GM13977 (cell line): ENCODE measurements at regions not wholly inside any gene's neighbourhood (a gene's known extent, or its start where the extent isn't known, plus 50 kb on each side); places are given as distances from the start of the nearest gene placed in this dataset.

ENCODE experiments used
- DNase-seq: peaks from one replicate; pipeline ENCODE4 v3.0.0; 2012; ENCODE audit warnings: low spot score
- CTCF ChIP-seq: IDR thresholded peaks from 2 replicates; pipeline ENCODE4 v1.5.1; 2012; ENCODE audit warnings: mild to moderate bottlenecking, control low read depth; ENCODE audit not compliant: insufficient read depth; ENCODE audit errors: extremely low read depth, missing control alignments
- in situ Hi-C: fragments of 300-500 bp; cut with MboI; formaldehyde crosslinking; loops from one replicate; pipeline ENCODE4 v1.12.0; 2022; ENCODE audit warnings: low sequenced_read_pairs, low pct_unique_long_range_greater_than_20kb, mixed read lengths, inconsistent platforms; ENCODE audit not compliant: unreplicated experiment

- no peak for DNase-seq
- in situ Hi-C loops: no loop called here
- no peak for TF ChIP-seq CTCF
These were observed 434.1 kb upstream of the FAT3 start for GRCh38 chr11:91790346-91791170.

GRCh38 chr11:91788764-91789163, 435.9 kb upstream of the FAT3 start:
- no peak for TF ChIP-seq CTCF
- no peak for DNase-seq
- in situ Hi-C loops: no loop called here

GRCh38 chr11:91786097-91786496, 438.5 kb upstream of the FAT3 start:
- no peak for TF ChIP-seq CTCF
- in situ Hi-C loops: no loop called here
- no peak for DNase-seq

GRCh38 chr11:91783173-91783572, 441.4 kb upstream of the FAT3 start:
- no peak for DNase-seq
- in situ Hi-C loops: no loop called here
- TF ChIP-seq CTCF: no peak

GRCh38 chr11:91778758-91779157, 445.9 kb upstream of the FAT3 start:
- no peak for TF ChIP-seq CTCF
- in situ Hi-C loops: no loop called here
- no peak for DNase-seq

- DNase-seq: no peak
- no peak for TF ChIP-seq CTCF
- in situ Hi-C loops: no loop called here
These were observed 448.0 kb upstream of the FAT3 start for GRCh38 chr11:91776655-91777054.
